ENCODE measurements at regions not wholly inside any gene's neighbourhood (a gene's known extent, or its start where the extent isn't known, plus 50 kb on each side); places are given as distances from the start of the nearest gene placed in this dataset.

DNA sequence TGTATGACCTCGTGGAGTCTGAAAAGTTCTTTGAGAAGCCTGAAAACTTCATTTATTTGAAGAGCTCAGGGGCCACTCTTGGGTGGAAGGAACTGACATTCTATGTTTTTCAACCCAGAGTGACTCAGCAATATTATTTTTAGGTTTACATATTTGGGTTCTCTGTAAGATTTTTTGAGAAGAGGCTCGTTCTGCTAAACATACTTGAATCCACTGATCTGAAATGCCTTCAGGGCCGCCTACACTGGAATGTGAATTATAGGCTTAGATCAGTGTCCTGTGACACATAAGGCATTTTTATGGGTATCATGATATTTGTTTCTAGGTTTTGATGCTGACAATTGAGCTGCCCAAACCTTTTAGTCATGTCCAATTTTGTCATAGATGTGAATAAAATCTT lies 86.2 kb downstream of the PSAT1 start:
- H3K9me3 ChIP-seq, result no peaks in the 10 kb centered on the region
- intact Hi-C loops (cut with DNase I), result no loop called here

DNA sequence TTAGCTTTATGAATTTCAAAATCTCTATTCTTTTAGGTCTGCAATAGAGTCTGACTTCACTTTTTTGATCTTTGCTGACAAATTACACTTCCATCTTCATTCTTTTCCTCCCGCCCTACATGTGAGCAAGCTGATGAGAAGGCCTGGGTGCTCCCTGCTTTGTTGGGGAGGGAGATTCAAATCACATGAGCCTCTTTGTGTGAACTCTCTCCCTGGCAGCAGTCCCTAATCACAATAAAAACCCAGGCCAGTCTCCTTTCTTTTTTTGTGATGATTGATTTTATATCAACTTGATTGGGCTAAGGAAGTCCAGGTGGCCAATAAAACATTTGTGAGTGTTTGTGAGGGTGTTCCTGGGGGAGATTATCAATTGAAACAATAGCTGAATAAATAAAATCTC lies 89.4 kb downstream of the PSAT1 start:
- Histone ChIP-seq H3K27ac (no peak overlapping the region), H3K4me3 (no peak overlapping the region), H3K27me3 (no peaks in the 10 kb centered on the region), H3K36me3 (no peaks in the 10 kb centered on the region), H3K4me1 (no peaks in the 10 kb centered on the region), H3K9me3 (no peaks in the 10 kb centered on the region), H3K9ac (ENCODE audit: low read depth in 2 of 2, low read length in 2 of 2) (no peak overlapping the region)
- no peak for DNase-seq
- TF ChIP-seq, protein P1, sequence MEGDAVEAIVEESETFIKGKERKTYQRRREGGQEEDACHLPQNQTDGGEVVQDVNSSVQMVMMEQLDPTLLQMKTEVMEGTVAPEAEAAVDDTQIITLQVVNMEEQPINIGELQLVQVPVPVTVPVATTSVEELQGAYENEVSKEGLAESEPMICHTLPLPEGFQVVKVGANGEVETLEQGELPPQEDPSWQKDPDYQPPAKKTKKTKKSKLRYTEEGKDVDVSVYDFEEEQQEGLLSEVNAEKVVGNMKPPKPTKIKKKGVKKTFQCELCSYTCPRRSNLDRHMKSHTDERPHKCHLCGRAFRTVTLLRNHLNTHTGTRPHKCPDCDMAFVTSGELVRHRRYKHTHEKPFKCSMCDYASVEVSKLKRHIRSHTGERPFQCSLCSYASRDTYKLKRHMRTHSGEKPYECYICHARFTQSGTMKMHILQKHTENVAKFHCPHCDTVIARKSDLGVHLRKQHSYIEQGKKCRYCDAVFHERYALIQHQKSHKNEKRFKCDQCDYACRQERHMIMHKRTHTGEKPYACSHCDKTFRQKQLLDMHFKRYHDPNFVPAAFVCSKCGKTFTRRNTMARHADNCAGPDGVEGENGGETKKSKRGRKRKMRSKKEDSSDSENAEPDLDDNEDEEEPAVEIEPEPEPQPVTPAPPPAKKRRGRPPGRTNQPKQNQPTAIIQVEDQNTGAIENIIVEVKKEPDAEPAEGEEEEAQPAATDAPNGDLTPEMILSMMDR (IDR thresholded peaks at IDR 0.05), result no peak
- intact Hi-C loops (cut with DNase I), result no loop called here

More for the DNA sequence above, 86.2 kb downstream of the PSAT1 start:
- TF ChIP-seq, protein P1 (IDR thresholded peaks at IDR 0.05), result no peak
- H3K4me1 ChIP-seq, result no peaks in the 10 kb centered on the region
- no peak for DNase-seq
- no peak overlapping the region for H3K4me3 ChIP-seq
- H3K9ac ChIP-seq (ENCODE audit: low read depth in 2 of 2, low read length in 2 of 2), result no peak overlapping the region
- H3K27ac ChIP-seq, result no peak overlapping the region
- no peaks in the 10 kb centered on the region for H3K27me3 ChIP-seq
- no peaks in the 10 kb centered on the region for H3K36me3 ChIP-seq

DNA sequence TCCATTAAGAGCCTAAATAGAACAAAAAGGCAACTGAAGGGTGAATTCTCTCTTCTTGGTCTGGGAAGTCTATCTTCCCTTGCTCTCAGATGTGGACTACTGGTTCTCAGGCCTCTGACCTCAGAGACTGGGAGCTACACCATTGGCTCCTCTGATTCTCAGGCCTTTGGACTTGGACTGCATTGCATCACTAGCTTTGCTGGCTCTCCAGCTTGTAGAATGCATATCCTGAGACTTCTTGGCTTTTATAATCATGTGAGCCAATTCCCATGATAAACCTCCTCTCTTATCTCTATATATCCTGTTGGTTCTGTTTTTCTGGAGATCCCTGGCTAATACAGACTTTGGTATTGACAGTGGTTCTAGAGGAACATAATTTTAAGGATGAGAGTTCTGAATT lies 89.8 kb downstream of the PSAT1 start:
- no peaks in the 10 kb centered on the region for H3K9me3 ChIP-seq
- no peaks in the 10 kb centered on the region for H3K36me3 ChIP-seq
- intact Hi-C loops (cut with DNase I), result no loop called here
- H3K27ac ChIP-seq, result no peak overlapping the region
- no peak overlapping the region for H3K4me3 ChIP-seq
- no peaks in the 10 kb centered on the region for H3K4me1 ChIP-seq
- no peak overlapping the region for H3K9ac ChIP-seq (ENCODE audit: low read depth in 2 of 2, low read length in 2 of 2)
- no peaks in the 10 kb centered on the region for H3K27me3 ChIP-seq
- TF ChIP-seq, protein P1 (IDR thresholded peaks at IDR 0.05), result no peak
- no peak for DNase-seq

- no peak for DNase-seq
- Histone ChIP-seq H3K9me3 (no peaks in the 10 kb centered on the region), H3K36me3 (no peaks in the 10 kb centered on the region), H3K4me3 (no peak overlapping the region), H3K27ac (no peak overlapping the region), H3K4me1 (no peaks in the 10 kb centered on the region), H3K27me3 (no peaks in the 10 kb centered on the region), H3K9ac (ENCODE audit: low read depth in 2 of 2, low read length in 2 of 2) (no peak overlapping the region)
- TF ChIP-seq, protein P1 (IDR thresholded peaks at IDR 0.05), result no peak
- intact Hi-C loops (cut with DNase I), result no loop called here
Observed at GRCh38 chr9:78393340-78393739, 96.4 kb downstream of the PSAT1 start.

GRCh38 chr9:78393932-78394331 lies 97.0 kb downstream of the PSAT1 start:
- DNase-seq, result no peak
- H3K27ac ChIP-seq, result no peak overlapping the region
- no peaks in the 10 kb centered on the region for H3K36me3 ChIP-seq
- no peaks in the 10 kb centered on the region for H3K9me3 ChIP-seq
- H3K4me3 ChIP-seq, result no peak overlapping the region
- no peak overlapping the region for H3K9ac ChIP-seq (ENCODE audit: low read depth in 2 of 2, low read length in 2 of 2)
- no peaks in the 10 kb centered on the region for H3K4me1 ChIP-seq
- TF ChIP-seq, protein P1 (IDR thresholded peaks at IDR 0.05), result no peak
- no peaks in the 10 kb centered on the region for H3K27me3 ChIP-seq
- intact Hi-C loops (cut with DNase I), result no loop called here

DNA sequence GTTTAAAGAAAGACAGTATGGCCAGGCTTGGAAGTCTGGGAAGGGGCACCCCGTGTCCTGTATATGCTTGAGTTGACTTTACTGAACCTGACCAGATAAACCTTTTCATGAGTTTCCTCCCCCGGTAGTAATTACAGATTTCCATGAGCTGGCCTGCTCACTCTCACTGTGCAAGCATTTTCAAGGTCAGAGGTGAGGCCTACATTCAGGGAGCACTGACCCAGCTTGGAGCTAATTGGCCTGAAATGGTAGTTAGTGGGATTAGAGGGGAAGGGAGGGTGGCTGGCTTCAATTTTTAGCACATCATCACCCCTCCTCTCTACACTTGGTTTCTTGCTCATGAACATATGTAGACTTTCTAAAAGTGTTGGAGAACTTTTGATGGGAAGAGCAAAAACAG lies 99.2 kb downstream of the PSAT1 start:
- H3K27me3 ChIP-seq, result no peaks in the 10 kb centered on the region
- no peak overlapping the region for H3K4me3 ChIP-seq
- no peaks in the 10 kb centered on the region for H3K36me3 ChIP-seq
- intact Hi-C loops (cut with DNase I), result no loop called here
- H3K9ac ChIP-seq (ENCODE audit: low read depth in 2 of 2, low read length in 2 of 2), result no peak overlapping the region
- TF ChIP-seq, protein P1 (IDR thresholded peaks at IDR 0.05), result no peak
- H3K4me1 ChIP-seq, result no peaks in the 10 kb centered on the region
- no peaks in the 10 kb centered on the region for H3K9me3 ChIP-seq
- no peak overlapping the region for H3K27ac ChIP-seq
- no peak for DNase-seq

All from colonic mucosa (tissue), 4 donors.